NCI-H1048 (cell line): ENCODE measurements at regions not wholly inside any gene's neighbourhood (a gene's known extent, or its start where the extent isn't known, plus 50 kb on each side); places are given as distances from the start of the nearest gene placed in this dataset.
"Not testable (repeated sequence)": the region's sequence is repeated elsewhere in the genome, so short reads cannot be mapped to it uniquely, and the experiment has no call there.

Experiments
- DNase-seq: peaks from one replicate; lab custom pipeline; 2025; lab: John Stamatoyannopoulos, UW

DNA sequence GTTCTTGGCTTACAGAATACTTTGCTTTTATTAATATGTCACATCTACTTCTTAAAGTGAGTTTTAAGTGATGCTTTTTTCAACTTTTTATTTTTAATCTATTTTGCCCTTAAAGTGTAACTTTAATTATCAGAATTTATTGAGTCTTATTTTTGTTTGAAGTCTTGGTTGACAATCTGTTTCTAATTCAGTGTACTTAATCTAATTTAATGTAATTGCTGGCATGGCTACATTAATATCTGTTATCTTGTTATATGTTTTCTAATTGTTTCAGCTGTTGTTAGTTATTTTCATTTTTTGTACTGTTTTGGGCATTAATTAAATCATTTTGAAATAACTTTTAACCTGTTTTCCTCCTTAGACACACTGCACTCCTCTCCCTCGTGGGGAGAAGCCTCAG is 558.7 kb upstream of the EYS start:
- no peak for DNase-seq

DNA sequence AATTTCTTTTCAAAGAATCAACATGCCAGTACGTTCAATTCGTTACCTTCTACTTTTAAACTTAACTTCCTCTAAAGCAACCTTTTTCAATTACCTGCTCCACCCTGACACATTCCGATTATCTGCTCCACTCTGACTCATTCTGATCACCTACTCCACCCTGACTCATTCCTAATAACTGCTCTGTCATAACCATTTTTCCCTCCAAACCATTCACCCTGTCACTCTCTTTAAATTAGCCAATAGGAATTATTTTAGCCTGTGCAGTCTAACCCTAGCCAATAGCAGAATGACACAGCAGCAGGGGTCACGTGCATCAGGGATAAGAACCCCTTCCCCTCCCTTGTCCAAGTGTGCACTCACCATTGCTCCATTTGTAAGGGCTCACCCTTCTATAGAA is 557.4 kb upstream of the EYS start:
- DNase-seq = no peak

GRCh38 chr6:66258731-66259487 is 551.9 kb upstream of the EYS start:
- not testable (repeated sequence) for DNase-seq

- DNase-seq = no peak
These were observed 538.2 kb upstream of the EYS start for GRCh38 chr6:66245231-66245630.

DNA sequence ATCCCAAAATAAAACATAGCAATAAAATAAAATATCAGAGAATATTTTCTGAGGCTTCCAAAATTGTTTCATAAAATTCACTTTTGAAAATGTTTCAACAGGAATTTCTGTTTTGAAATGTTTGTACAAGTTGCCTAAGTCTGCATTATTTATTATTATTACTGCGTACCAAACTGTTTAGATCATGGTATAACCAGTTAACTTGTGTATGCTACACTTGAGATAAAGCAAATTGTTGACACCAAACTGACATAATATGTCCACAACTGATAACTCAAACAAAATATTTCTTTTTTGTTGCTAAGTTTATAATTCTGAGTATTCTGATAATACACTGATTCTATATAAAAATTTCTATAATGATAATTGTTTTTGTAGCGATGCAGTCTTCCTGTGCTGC is 531.8 kb upstream of the EYS start:
- DNase-seq = no peak

- no peak for DNase-seq
These were observed 525.9 kb upstream of the EYS start for GRCh38 chr6:66232890-66233289.

DNA sequence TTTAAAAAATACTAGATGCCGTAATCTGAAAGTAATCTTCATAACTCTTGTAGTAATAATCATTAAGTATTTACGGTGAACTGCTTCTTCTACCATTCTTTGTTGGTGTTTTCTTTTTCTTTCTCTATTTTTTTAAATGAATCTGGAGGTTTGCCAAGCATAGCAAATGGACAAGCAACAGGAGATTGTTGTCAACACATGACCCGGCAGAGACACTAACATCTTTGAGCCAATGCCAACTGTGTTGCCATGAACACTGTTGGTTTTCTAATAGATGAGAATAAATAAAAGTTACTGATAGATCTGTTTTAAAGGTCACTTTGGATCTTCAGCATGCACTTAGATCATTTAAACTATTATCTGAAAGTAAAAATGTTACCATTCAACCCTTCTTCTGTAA is 523.6 kb upstream of the EYS start:
- no peak for DNase-seq

DNA sequence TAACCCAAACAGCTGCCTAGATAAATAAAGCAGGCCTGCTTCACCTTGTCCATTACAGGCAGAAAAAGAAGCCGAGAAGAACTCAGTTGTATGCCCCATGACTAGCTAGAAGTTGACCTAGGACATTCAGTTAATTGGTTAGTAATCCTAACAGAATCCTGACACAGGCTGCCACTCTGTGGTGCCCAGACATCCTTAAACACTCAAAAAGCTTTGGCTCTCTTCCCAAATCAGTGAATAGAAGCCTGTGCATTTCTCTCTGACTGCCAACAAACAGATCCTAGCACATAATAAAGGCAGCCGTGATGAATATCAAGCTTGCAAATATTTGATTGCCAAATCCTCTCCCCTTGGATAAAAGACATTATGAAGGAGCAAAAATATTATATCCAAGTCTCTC is 519.1 kb upstream of the EYS start:
- DNase-seq = no peak

DNA sequence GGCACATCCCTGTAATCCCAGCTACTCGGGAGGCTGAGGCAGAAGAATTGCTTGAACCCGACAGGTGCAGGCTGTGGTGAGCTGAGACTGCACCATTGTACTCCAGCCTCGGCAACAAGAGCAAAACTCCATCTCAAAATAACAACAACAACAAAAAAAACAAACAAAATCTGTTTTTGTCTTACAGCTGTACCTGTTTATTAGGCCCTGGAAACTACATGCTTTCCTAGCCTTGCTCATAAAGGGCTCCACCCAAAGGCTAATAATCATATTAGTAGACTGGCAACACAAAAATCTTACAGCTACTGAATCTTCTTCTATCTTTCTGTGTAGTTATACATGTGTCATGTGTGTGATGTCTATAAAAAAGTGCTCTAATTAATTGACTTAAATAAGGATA is 503.9 kb upstream of the EYS start:
- DNase-seq = no peak

DNA sequence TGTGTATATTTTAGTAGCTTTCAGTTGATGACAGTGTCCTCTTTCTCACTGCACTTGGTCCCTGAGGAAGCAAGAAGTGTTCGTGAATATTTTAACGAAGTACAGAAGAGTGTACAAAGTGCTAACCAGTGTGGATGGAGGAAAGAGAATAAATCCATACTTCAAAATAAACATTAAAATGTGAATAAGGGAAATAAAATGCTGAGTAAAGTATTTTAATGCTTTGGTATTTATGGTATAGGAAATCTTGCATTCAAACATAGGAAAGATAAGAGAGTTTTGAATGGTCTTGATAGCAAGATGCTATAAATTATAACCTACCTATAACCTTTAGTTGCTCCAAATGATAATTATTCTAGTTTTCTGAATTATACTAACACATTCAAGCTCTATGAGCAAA is 493.4 kb upstream of the EYS start:
- DNase-seq = no peak

DNA sequence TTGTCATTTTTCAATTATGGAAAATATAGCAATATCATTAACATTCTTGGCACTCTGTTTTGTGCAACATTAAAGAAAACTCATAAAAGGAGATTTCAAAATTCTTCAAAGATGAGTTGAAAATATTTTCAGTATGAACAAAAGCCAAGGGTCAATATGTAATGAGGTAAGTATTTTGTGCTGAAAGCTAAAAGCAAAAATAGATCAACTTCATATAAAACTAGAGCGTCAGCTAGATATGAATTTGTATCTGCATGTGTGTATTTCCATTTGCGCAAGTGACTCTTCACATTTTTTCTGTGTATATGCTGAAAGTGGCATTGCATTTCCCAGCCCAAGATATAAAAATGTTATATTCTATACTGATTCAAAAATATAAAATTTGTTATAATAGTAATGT is 492.1 kb upstream of the EYS start:
- DNase-seq = no peak

DNA sequence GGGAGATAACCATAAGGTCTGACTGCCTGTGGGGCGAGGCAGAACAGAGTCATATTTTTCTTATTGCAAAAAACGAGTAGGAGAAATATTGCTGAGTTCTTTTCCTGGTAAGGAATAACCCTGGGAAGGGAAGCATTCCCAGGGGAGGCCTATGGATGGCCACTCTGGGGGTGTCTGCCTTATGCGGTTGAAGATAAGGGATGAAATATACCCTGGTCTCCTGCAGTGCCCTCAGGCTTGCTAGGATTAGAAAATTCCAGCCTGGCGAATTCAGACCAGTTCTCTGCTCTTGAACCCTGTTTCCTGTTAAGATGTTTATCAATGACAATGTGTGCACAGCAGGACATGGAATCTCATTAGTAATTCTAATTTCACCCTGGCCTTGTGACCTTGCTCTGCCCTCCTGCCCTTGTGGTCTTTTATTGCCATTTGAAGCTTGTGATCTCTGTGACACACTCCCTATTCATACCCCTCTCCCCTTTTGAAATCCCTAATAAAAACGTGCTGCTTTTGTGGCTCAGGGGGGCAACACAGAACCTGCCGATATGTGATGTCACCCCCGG is 491.1 kb upstream of the EYS start:
- no peak for DNase-seq

GRCh38 chr6:66190858-66191257 is 483.8 kb upstream of the EYS start:
- DNase-seq = no peak

DNA sequence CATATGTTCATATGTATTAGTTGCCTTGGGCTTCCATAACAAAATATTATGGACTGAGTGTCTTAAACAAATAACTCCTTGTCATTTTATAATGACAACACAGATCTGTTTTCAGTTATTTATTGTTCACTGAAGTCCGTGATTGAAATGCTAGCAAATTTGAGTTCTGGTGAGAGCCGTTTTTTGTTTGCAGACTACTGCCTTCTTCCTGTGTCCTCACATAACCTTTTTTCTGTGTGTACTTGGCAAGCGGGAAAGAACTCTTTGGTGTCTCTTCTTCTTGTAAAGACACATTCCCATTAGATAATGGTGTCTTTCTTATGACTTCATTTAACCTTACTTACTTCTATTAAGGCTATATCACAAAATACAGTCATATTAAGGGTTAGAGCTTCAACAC is 482.9 kb upstream of the EYS start:
- no peak for DNase-seq

DNA sequence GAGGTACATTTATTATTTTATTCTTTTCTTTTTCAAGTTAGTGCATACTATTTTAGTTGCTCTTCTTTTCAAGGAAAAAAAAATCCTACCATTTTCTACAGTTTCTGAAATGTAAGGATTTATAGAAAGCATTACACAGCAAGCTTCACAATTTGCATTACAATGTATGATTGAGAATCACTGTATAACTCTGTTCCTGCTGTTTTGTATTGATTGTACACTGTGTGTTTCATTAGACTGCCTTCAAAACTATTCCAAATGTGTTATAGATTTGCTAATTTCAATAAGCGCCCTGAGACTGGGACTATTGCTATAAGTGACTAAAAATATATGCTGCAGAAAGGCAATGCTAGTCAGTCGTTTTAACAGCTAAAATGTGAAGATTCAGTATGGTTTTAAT is 479.7 kb upstream of the EYS start:
- no peak for DNase-seq

- no peak for DNase-seq
These were observed 477.1 kb upstream of the EYS start for GRCh38 chr6:66184091-66184490.

DNA sequence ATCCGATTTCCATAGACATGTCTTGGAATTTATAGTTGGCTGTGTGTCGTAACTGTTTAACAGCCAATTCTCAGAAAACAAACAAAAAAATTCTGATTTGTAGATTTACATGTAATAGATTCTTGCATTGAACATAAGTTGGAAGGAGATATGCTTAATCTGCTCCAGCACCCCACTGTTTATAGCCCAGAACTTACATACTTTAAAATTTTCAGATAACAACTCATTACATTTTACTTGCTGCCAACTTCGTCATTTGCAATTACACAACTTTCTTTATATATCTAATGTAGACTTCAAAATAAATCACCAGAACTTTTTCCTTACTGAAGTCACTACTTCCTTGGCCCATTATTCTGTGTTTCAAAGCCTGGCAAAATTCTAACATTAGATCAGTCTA is 472.3 kb upstream of the EYS start:
- DNase-seq = no peak

DNA sequence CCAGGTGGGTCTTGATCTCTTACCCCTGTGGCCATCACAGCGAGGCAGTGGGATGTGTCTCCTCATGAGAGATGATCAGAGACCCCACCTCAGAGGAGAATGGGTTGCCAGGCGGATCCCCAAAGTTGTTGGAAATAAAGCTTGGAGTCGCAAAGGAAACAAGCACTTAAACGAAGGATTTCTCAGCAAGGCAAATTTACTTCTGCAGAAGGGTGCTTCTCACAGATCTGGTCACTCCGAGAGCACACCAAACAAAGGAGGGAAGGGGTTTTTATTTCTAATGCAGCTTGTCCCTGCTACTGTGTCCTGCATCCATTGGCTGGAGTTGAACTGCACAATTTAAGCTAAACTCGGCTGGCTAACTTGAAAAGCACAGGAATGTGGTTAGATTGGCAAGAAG is 466.6 kb upstream of the EYS start:
- DNase-seq = no peak

DNA sequence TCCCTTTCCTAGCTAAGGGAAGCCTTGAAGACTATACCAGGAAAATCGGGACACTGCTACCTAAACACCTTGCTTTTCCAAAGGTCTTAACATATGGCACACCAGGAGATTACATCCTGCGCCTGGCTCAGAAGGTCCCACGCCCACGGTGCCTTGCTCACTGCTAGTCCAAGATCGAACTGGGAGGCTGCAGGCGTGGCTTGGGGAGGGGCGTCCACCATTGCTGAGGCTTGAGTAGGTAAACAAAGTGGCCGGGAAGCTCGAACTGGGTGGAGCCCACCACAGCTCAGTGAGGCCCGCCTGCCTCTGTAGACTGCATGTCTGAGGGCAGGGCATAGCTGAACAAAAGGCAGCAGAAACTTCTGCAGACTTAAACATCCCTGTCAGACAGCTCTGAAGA is 459.7 kb upstream of the EYS start:
- not testable (repeated sequence) for DNase-seq

GRCh38 chr6:66161546-66162108 is 454.6 kb upstream of the EYS start:
- DNase-seq = no peak

DNA sequence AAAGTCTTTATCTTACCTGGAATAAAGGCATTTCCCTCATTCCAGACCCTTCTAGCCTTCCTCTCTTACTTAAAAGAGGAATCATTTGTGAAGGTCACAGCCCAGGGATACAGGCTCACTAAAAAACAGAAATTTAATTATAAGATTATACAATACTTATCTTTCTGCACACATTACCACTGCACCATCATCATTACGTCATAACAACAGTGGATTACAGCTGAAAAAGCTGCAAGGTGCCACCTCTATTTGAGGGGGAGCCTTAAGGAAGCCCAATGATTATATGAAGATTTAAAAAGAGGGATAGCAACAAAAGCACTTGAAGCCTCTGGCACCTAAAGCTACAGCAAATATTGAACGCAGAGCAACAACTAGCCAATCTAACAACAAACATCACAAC is 452.9 kb upstream of the EYS start:
- DNase-seq = no peak

- DNase-seq = no peak
These were observed 446.2 kb upstream of the EYS start for GRCh38 chr6:66153247-66153646.

DNA sequence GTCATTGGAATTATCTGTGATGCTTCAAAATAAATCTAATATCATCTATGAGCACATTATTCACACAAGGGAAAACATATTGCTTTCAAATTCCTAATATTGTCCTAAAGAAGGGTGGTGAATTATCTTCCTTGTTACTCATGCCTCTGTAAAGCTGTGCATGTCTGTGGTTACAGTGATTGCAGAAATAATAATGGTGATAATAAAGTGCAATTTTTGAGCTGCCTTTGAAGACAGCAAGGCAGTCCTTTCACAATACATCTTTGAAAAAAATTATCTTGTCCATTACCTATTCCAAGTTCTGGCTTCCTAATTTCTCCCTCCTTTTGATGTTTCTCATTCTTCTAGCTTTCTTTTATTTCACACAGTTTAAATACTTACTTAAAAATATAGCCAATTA is 442.1 kb upstream of the EYS start:
- no peak for DNase-seq

DNA sequence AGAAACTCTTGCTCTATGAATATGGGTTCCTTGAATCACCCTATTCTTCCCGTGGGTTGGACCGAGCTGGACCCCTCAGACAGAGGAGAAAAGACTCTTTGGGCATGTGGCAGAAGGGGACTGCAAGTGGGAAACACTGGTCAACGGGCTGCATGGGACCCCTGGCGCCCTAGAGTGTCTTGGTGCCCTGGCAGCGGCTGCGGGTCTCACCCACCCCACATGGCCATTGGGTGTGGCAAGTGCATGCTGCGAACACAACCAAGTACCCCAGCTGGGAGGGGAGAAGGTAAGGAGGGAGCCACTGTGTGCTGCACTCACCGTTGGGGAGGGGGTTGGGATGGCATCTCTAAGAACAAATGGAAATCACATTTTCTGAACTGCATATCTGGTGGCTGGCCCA is 438.8 kb upstream of the EYS start:
- DNase-seq = no peak
